Breast epithelium (tissue), 3 donors: ENCODE measurements at regions not wholly inside any gene's neighbourhood (a gene's known extent, or its start where the extent isn't known, plus 50 kb on each side); places are given as distances from the start of the nearest gene placed in this dataset.
"Not testable (repeated sequence)": the region's sequence is repeated elsewhere in the genome, so short reads cannot be mapped to it uniquely, and the experiment has no call there.

ENCODE experiments used
- CTCF ChIP-seq, 3 donors: fragments of 450-650 bp; IDR thresholded peaks; one replicate each; pipeline ENCODE4 v1.5.1; 2016 to 2017; ENCODE audit warnings: antibody characterized with exemption in 3 of 3, mild to moderate bottlenecking in 3 of 3, moderate library complexity in 3 of 3
- POLR2A ChIP-seq: fragments of 450-650 bp; IDR thresholded peaks from one replicate; pipeline ENCODE4 v1.6.1; 2016; ENCODE audit warnings: antibody characterized with exemption, mild to moderate bottlenecking, moderate library complexity
- POLR2AphosphoS5 ChIP-seq, 3 donors: sonication (generic); formaldehyde crosslinking; IDR thresholded peaks; one replicate each; pipeline ENCODE4 v1.6.1; 2017; ENCODE audit warnings: antibody characterized with exemption in 3 of 3

GRCh38 chr7:68980432-68980831 is 617.8 kb upstream of the AUTS2 start:
- TF ChIP-seq CTCF (IDR thresholded peaks at IDR 0.05); POLR2A; POLR2AphosphoS5 (IDR thresholded peaks at IDR 0.05): not testable (repeated sequence)
